GM12874 (cell line): ENCODE measurements at regions not wholly inside any gene's neighbourhood (a gene's known extent, or its start where the extent isn't known, plus 50 kb on each side); places are given as distances from the start of the nearest gene placed in this dataset.

Source experiments
- TF ChIP-seq, protein P1 (sequence below): IDR thresholded peaks from 2 replicates; pipeline ENCODE4 v1.5.1; 2011; ENCODE audit warnings: low read depth, mild to moderate bottlenecking, control low read depth, low read length, moderate library complexity; ENCODE audit not compliant: insufficient read depth

GRCh38 chr17:71208111-71208704 lies 912.6 kb upstream of the SOX9 start:
- TF ChIP-seq, protein P1, sequence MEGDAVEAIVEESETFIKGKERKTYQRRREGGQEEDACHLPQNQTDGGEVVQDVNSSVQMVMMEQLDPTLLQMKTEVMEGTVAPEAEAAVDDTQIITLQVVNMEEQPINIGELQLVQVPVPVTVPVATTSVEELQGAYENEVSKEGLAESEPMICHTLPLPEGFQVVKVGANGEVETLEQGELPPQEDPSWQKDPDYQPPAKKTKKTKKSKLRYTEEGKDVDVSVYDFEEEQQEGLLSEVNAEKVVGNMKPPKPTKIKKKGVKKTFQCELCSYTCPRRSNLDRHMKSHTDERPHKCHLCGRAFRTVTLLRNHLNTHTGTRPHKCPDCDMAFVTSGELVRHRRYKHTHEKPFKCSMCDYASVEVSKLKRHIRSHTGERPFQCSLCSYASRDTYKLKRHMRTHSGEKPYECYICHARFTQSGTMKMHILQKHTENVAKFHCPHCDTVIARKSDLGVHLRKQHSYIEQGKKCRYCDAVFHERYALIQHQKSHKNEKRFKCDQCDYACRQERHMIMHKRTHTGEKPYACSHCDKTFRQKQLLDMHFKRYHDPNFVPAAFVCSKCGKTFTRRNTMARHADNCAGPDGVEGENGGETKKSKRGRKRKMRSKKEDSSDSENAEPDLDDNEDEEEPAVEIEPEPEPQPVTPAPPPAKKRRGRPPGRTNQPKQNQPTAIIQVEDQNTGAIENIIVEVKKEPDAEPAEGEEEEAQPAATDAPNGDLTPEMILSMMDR = no peak

DNA sequence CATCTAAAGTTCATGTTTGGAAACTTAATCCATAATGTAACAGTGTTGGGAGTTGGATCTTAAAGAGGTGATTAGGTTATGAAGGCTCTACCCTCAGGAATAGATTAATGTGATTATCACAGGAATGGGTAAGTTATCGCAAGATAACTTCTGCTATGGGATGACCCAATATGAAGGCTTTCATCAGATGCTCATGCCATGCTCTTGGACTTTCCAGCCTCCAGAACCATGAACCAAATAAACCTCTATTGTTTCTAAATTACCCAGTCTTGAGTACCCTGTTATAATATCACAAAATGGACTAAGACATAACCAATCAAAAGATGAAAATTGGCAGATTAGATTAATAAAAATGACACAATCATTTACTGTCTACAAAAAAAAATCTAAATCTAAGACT lies 906.9 kb upstream of the SOX9 start:
- TF ChIP-seq, protein P1 = no peak

DNA sequence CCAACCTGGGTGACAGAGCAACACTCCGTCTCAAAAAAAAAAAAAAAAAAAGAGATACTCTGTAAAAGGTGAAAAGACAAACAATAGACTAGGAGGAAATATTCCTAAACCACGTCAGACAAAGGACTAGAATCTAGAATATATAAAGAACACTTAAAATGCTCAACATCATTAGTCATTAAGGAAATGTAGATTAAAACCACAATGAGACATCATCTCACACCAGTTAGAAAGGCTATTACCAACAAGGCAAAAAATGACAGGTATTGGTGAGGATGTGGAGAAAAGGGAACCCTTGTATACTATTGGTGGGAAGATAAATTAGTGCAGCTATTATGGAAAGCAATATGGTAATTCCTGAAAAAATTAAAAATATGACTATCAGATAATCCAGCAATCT lies 903.1 kb upstream of the SOX9 start:
- TF ChIP-seq, protein P1 = no peak

- TF ChIP-seq, protein P1 = no peak
These were observed 895.8 kb upstream of the SOX9 start for GRCh38 chr17:71224824-71225575.

- TF ChIP-seq, protein P1 = no peak
These were observed 893.0 kb upstream of the SOX9 start for GRCh38 chr17:71227841-71228240.

DNA sequence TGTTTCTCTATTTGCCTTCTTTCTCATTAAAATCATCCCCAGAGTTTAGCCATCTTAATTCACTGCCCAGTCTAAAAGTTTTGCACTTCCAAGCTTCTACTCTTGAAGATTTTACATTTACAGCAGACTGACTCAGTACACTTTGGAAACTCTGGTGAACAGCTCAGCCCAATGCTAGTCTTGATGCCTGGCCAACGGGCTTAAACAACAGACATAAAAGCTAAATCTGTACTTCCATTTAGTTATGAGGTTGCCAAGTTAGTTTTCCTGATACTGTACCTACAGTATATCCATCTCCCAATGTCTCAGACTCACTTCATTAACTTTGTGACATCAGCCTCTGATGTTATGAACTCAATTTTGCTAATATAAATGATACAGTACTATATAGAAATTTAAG lies 891.8 kb upstream of the SOX9 start:
- TF ChIP-seq, protein P1 = no peak

- TF ChIP-seq, protein P1 = no peak
These were observed 887.8 kb upstream of the SOX9 start for GRCh38 chr17:71232801-71233559.
